Stomach (tissue), 8 donors: ENCODE measurements at regions not wholly inside any gene's neighbourhood (a gene's known extent, or its start where the extent isn't known, plus 50 kb on each side); places are given as distances from the start of the nearest gene placed in this dataset.

Source experiments
- DNase-seq, 2 donors: peaks; one replicate each; pipeline versions ENCODE4 v3.0.0 to v3.0.0-alpha.2; 2013 to 2019
- H3K27ac ChIP-seq, 5 donors: fragments of 200-600 bp in 4 of 5; sonication (generic) in 4 of 5; one replicate each; pipeline ENCODE4 v1.5.1; 2013 to 2019; ENCODE audit warnings: mild to moderate bottlenecking in 1 of 5, moderate library complexity in 1 of 5
- H3K27me3 ChIP-seq, 3 donors: fragments of 200-600 bp; sonication (generic); one replicate each; pipeline ENCODE4 v1.5.1; 2017 to 2019; ENCODE audit warnings: mixed run types in 1 of 3
- H3K36me3 ChIP-seq, 4 donors: fragments of 200-600 bp; sonication (generic); 1 replicate in 3 of 4; 2 replicates in 1 of 4; pipeline ENCODE4 v1.5.1; 2016 to 2019
- H3K4me1 ChIP-seq, 4 donors: fragments of 200-600 bp; sonication (generic); one replicate each; pipeline ENCODE4 v1.5.1; 2016 to 2019
- H3K4me3 ChIP-seq, 4 donors: fragments of 200-600 bp; sonication (generic) in 3 of 4; one replicate each; pipeline ENCODE4 v1.5.1; 2016 to 2019; ENCODE audit warnings: mild to moderate bottlenecking in 1 of 4
- H3K9me3 ChIP-seq, 4 donors: fragments of 200-600 bp; sonication (generic); one replicate each; pipeline ENCODE4 v1.5.1; 2016 to 2019
- CTCF ChIP-seq, 7 experiments: fragments of 450-650 bp in 4 of 7; fragments of 200-600 bp in 3 of 7; sonication (generic) in 3 of 7; IDR thresholded peaks; one replicate each; pipeline ENCODE4 v1.5.1; 2016 to 2019; ENCODE audit warnings: antibody characterized with exemption in 7 of 7, control low read depth in 2 of 7, mild to moderate bottlenecking in 1 of 7
- EP300 ChIP-seq: sonication (generic); formaldehyde crosslinking; IDR thresholded peaks from one replicate; pipeline ENCODE4 v1.6.1; 2017; ENCODE audit warnings: antibody characterized with exemption
- POLR2A ChIP-seq, 4 donors: fragments of 450-650 bp; IDR thresholded peaks; one replicate each; pipeline ENCODE4 v1.6.1; 2016; ENCODE audit warnings: antibody characterized with exemption in 4 of 4, control low read depth in 2 of 4, mild to moderate bottlenecking in 1 of 4, moderate library complexity in 1 of 4
- POLR2AphosphoS5 ChIP-seq, 3 donors: sonication (generic); formaldehyde crosslinking; IDR thresholded peaks; one replicate each; pipeline ENCODE4 v1.6.1; 2016; ENCODE audit warnings: antibody characterized with exemption in 3 of 3
- WGBS, 5 donors: extraction: QIAGEN DNeasy Blood & Tissue Kit in 3 of 5; methylation state at CpG; one replicate each; pipeline versions ENCODE4 v1.1.5 to v1.1.7; 2013 to 2018; 5-methylcytosine and 5-hydroxymethylcytosine counted together
- intact Hi-C: fragments of 100-400 bp; cut with DNase I; formaldehyde crosslinking; loops from one replicate; pipeline ENCODE4 v1.15.1; 2023; ENCODE audit warnings: low total_unique reads
- donor health status: healthy with polysubstance abuse.
- donor health status: Bipolar disorder and iron deficiency.
- donor health status: healthy.

GRCh38 chr21:16205527-16205926, 475.7 kb downstream of the USP25 start:
- H3K4me1 ChIP-seq, result peaks cover 0 to 5% (median 0%) of the 10 kb centered on the region in 4 donors
- H3K9me3 ChIP-seq, result no peaks in the 10 kb centered on the region
- no peak for DNase-seq
- no peak overlapping the region for H3K4me3 ChIP-seq
- H3K27ac ChIP-seq, result no peak overlapping the region
- WGBS, 5 donors, result 40 to 58% (median 52%) methylated on average over 3 of the region's 3 CpGs
- H3K36me3 ChIP-seq, result no peaks in the 10 kb centered on the region
- H3K27me3 ChIP-seq, result no peaks in the 10 kb centered on the region
- TF ChIP-seq POLR2AphosphoS5 (IDR thresholded peaks at IDR 0.05), result no peak
- TF ChIP-seq POLR2A (IDR thresholded peaks at IDR 0.05), result no peak
- TF ChIP-seq CTCF (IDR thresholded peaks at IDR 0.05), result no peak
- no peak for TF ChIP-seq EP300
- intact Hi-C loops, result no loop called here

- Histone ChIP-seq H3K4me3 (peak overlapping the region in 1 of 4 donors; percentile 6), H3K4me1 (peaks cover 0 to 7% (median 3%) of the 10 kb centered on the region in 4 donors), H3K9me3 (no peaks in the 10 kb centered on the region), H3K27me3 (no peaks in the 10 kb centered on the region), H3K27ac (peak overlapping the region in 4 of 5 donors; percentile 9 to 64 (median 34)), H3K36me3 (no peaks in the 10 kb centered on the region)
- intact Hi-C loops, result no loop called here
- TF ChIP-seq EP300 (no peak), CTCF (IDR thresholded peaks at IDR 0.05) (no peak), POLR2AphosphoS5 (IDR thresholded peaks at IDR 0.05) (no peak), POLR2A (IDR thresholded peaks at IDR 0.05) (no peak)
- peak in 1 of 2 donors; percentile 40 for DNase-seq
- WGBS, 5 donors, result 51 to 58% (median 53%) methylated on average over 7 of the region's 7 CpGs
Measured at GRCh38 chr21:16211339-16212303, 481.8 kb downstream of the USP25 start.

GRCh38 chr21:16213518-16213917, 483.7 kb downstream of the USP25 start:
- H3K9me3 ChIP-seq, result no peaks in the 10 kb centered on the region
- intact Hi-C loops, result no loop called here
- no peak overlapping the region for H3K4me3 ChIP-seq
- 91 to 95% (median 92%) methylated on average over 3 of the region's 3 CpGs for WGBS, 5 donors
- H3K27ac ChIP-seq, result no peak overlapping the region
- TF ChIP-seq POLR2AphosphoS5 (IDR thresholded peaks at IDR 0.05), result no peak
- TF ChIP-seq EP300, result no peak
- TF ChIP-seq CTCF (IDR thresholded peaks at IDR 0.05), result no peak
- no peak for TF ChIP-seq POLR2A (IDR thresholded peaks at IDR 0.05)
- peaks cover 0 to 7% (median 3%) of the 10 kb centered on the region in 4 donors for H3K4me1 ChIP-seq
- no peak for DNase-seq
- H3K27me3 ChIP-seq, result no peaks in the 10 kb centered on the region
- no peaks in the 10 kb centered on the region for H3K36me3 ChIP-seq

- 74 to 89% (median 87%) methylated on average over 2 of the region's 2 CpGs for WGBS, 5 donors
- H3K27me3 ChIP-seq, result no peaks in the 10 kb centered on the region
- no peak for TF ChIP-seq POLR2A (IDR thresholded peaks at IDR 0.05)
- no peak for TF ChIP-seq POLR2AphosphoS5 (IDR thresholded peaks at IDR 0.05)
- no peak for TF ChIP-seq CTCF (IDR thresholded peaks at IDR 0.05)
- no peak for TF ChIP-seq EP300
- peaks cover 0 to 7% (median 3%) of the 10 kb centered on the region in 4 donors for H3K4me1 ChIP-seq
- no peak overlapping the region for H3K27ac ChIP-seq
- no peaks in the 10 kb centered on the region for H3K36me3 ChIP-seq
- no peak for DNase-seq
- intact Hi-C loops, result no loop called here
- H3K4me3 ChIP-seq, result no peak overlapping the region
- no peaks in the 10 kb centered on the region for H3K9me3 ChIP-seq
Measured at GRCh38 chr21:16215193-16215592, 485.4 kb downstream of the USP25 start.
